GM23338 (cell line): ENCODE measurements at regions not wholly inside any gene's neighbourhood (a gene's known extent, or its start where the extent isn't known, plus 50 kb on each side); places are given as distances from the start of the nearest gene placed in this dataset.

Source experiments
- CTCF ChIP-seq, 2 experiments: fragments of 200-600 bp in 1 of 2; sonication (generic) in 1 of 2; conservative IDR thresholded peaks; 2 replicates each; pipeline versions ENCODE4 v1.5.1 to v1.6.1; 2016 to 2017; ENCODE audit warnings: antibody characterized with exemption in 2 of 2, low read depth in 2 of 2, mild to moderate bottlenecking in 2 of 2, moderate library complexity in 1 of 2
- EZH2 ChIP-seq: fragments of 200-600 bp; sonication (generic); IDR thresholded peaks from one replicate; pipeline ENCODE4 v1.8.0; 2017; ENCODE audit warnings: antibody characterized with exemption, mild to moderate bottlenecking, low read depth; ENCODE audit not compliant: unreplicated experiment

DNA sequence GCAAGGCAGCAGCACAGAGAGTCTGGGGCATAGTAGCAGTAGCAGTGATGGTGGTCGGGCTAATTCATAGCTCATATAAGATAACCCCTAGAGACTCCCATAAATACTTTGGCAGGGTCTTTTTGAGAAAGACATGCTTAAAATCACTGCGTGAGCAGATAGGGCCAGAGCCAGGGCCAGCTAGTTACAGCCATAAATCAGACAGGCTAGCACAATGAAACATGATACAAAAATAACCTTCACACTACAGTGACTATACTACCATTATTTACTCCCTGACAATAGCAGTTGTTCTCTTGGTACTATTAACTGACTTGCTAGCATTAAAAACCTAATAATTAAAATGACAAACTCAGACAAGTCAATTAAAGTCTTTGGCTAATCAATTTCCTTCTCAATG, 295.9 kb downstream of the SMARCA1 start:
- TF ChIP-seq CTCF (conservative IDR thresholded peaks at IDR 0.05; ENCODE audit: low read depth in 2 of 2) (no peak), EZH2 (no peak)
